Testis (tissue), 2 donors: ENCODE measurements at regions not wholly inside any gene's neighbourhood (a gene's known extent, or its start where the extent isn't known, plus 50 kb on each side); places are given as distances from the start of the nearest gene placed in this dataset.

ENCODE experiments used
- CTCF ChIP-seq, 3 experiments: fragments of 450-650 bp in 2 of 3; fragments of 200-600 bp in 1 of 3; sonication (generic) in 1 of 3; IDR thresholded peaks; one replicate each; pipeline ENCODE4 v1.5.1; 2016 to 2019; ENCODE audit warnings: antibody characterized with exemption in 3 of 3, mild to moderate bottlenecking in 2 of 3, moderate library complexity in 1 of 3
- POLR2A ChIP-seq: fragments of 450-650 bp; IDR thresholded peaks from one replicate; pipeline ENCODE4 v1.6.1; 2017; ENCODE audit warnings: antibody characterized with exemption, mild to moderate bottlenecking, moderate library complexity

DNA sequence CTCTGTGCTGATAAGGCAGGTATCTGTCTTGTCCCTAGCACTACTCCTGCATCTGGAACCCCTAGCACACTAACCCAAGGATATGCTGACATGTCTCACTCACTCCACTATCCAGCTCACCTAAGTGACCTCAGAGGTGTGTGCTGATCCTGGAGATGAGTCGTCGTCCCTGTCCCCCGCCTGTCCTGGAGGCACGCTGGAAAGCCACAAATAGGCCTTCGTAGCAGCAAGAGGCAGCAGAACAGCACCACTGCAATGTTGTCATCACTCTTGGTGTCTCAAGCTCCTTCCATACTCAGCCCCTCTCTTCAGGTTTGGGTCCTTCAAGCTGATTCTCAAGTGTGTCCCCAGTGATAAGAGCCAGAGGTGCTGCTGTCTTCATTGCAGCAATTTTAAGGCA is 73.0 kb upstream of the ITGA6 start:
- TF ChIP-seq POLR2A (no peak), CTCF (IDR thresholded peaks at IDR 0.05) (no peak)
